Neuronal stem cell (in vitro differentiated cells): ENCODE measurements at regions not wholly inside any gene's neighbourhood (a gene's known extent, or its start where the extent isn't known, plus 50 kb on each side); places are given as distances from the start of the nearest gene placed in this dataset.
"Not testable (repeated sequence)": the region's sequence is repeated elsewhere in the genome, so short reads cannot be mapped to it uniquely, and the experiment has no call there.

ENCODE experiments used
- DNase-seq: peaks from one replicate; pipeline ENCODE4 v3.0.0-alpha.2; 2013; ENCODE audit warnings: low spot score
- H2AFZ ChIP-seq: one replicate; pipeline ENCODE4 v1.6.1; 2013; ENCODE audit warnings: mild to moderate bottlenecking, low read length, inconsistent platforms
- H2AK5ac ChIP-seq: 2 replicates; pipeline ENCODE4 v1.6.1; 2013; ENCODE audit warnings: low read depth, mild to moderate bottlenecking, inconsistent platforms, low read length, moderate library complexity, mixed read lengths
- H2BK120ac ChIP-seq: 2 replicates; pipeline ENCODE4 v1.6.1; 2013; ENCODE audit warnings: low read depth, mild to moderate bottlenecking, inconsistent platforms, low read length, moderate library complexity, mixed read lengths
- H2BK12ac ChIP-seq: one replicate; pipeline ENCODE4 v1.6.1; 2013; ENCODE audit warnings: low read length, inconsistent platforms
- H2BK15ac ChIP-seq: 2 replicates; pipeline ENCODE4 v1.6.1; 2013; ENCODE audit warnings: mild to moderate bottlenecking, low read length, inconsistent platforms, mixed read lengths
- H2BK5ac ChIP-seq: one replicate; pipeline ENCODE4 v1.6.1; 2013; ENCODE audit warnings: inconsistent platforms, mild to moderate bottlenecking, low read length, moderate library complexity
- H3K14ac ChIP-seq: one replicate; pipeline ENCODE4 v1.6.1; 2013; ENCODE audit warnings: low read length, inconsistent platforms
- H3K18ac ChIP-seq: 2 replicates; pipeline ENCODE4 v1.6.1; 2013; ENCODE audit warnings: low read length, inconsistent platforms
- H3K23ac ChIP-seq: 2 replicates; pipeline ENCODE4 v1.6.1; 2013; ENCODE audit warnings: low read depth, mild to moderate bottlenecking, mixed read lengths, low read length, inconsistent platforms; ENCODE audit not compliant: poor library complexity
- H3K27ac ChIP-seq: replicated peaks from 3 replicates; pipeline ENCODE4 v1.5.1; 2013; ENCODE audit warnings: low read length, inconsistent platforms
- H3K27me3 ChIP-seq, 3 experiments: 2 replicates each; pipeline ENCODE4 v1.6.1; 2013; ENCODE audit warnings: low read length in 3 of 3, mild to moderate bottlenecking in 2 of 3, inconsistent platforms in 1 of 3, low read depth in 1 of 3, mixed read lengths in 1 of 3, moderate library complexity in 1 of 3; ENCODE audit not compliant: control insufficient read depth in 3 of 3, insufficient read depth in 3 of 3
- H3K36me3 ChIP-seq, 2 donors: replicated peaks in 1 of 2; 2 replicates each; pipeline ENCODE4 v1.6.1; 2013; ENCODE audit warnings: low read length in 2 of 2; ENCODE audit not compliant: control insufficient read depth in 2 of 2, insufficient read depth in 2 of 2
- H3K4ac ChIP-seq: 2 replicates; pipeline ENCODE4 v1.6.1; 2013; ENCODE audit warnings: inconsistent platforms, mild to moderate bottlenecking, low read length, moderate library complexity
- H3K4me1 ChIP-seq, 2 donors: 1 replicate in 1 of 2; 2 replicates in 1 of 2; pipeline ENCODE4 v1.6.1; 2013; ENCODE audit warnings: low read length in 2 of 2, low read depth in 1 of 2; ENCODE audit not compliant: control insufficient read depth in 2 of 2, insufficient read depth in 1 of 2
- H3K4me2 ChIP-seq: one replicate; pipeline ENCODE4 v1.6.1; 2013; ENCODE audit warnings: mild to moderate bottlenecking, low read length, inconsistent platforms; ENCODE audit not compliant: insufficient read depth, poor library complexity, severe bottlenecking
- H3K4me3 ChIP-seq, 2 donors: 2 replicates each; pipeline ENCODE4 v1.5.1; 2013; ENCODE audit warnings: low read length in 2 of 2, mild to moderate bottlenecking in 2 of 2, inconsistent platforms in 1 of 2, moderate library complexity in 1 of 2
- H3K79me1 ChIP-seq: one replicate; pipeline ENCODE4 v1.6.1; 2013; ENCODE audit warnings: low read depth, mild to moderate bottlenecking, inconsistent platforms, low read length, moderate library complexity
- H3K9ac ChIP-seq: one replicate; pipeline ENCODE4 v1.6.1; 2013; ENCODE audit warnings: mild to moderate bottlenecking, low read depth, low read length, inconsistent platforms; ENCODE audit not compliant: poor library complexity
- H3K9me3 ChIP-seq, 2 donors: replicated peaks in 1 of 2; 2 replicates each; pipeline versions ENCODE3 to v1.6.1; 2013; ENCODE audit warnings: low read length in 2 of 2, mild to moderate bottlenecking in 2 of 2, inconsistent platforms in 1 of 2, low read depth in 1 of 2, mixed read lengths in 1 of 2, moderate library complexity in 1 of 2; ENCODE audit not compliant: control insufficient read depth in 2 of 2, insufficient read depth in 1 of 2
- H4K8ac ChIP-seq: one replicate; pipeline ENCODE4 v1.6.1; 2013; ENCODE audit warnings: low read depth, mild to moderate bottlenecking, inconsistent platforms, low read length, moderate library complexity
- H4K91ac ChIP-seq: one replicate; pipeline ENCODE4 v1.6.1; 2013; ENCODE audit warnings: low read length, low read depth, mild to moderate bottlenecking, inconsistent platforms; ENCODE audit not compliant: poor library complexity
- whole genome bisulfite sequencing, 2 donors: extraction: QIAGEN DNeasy Blood & Tissue Kit; methylation state at CpG; one replicate each; pipeline ENCODE4 v1.1.7; 2013; ENCODE audit warnings: missing lambda C conversion rate in 2 of 2, mixed read lengths in 1 of 2; ENCODE audit not compliant: insufficient read length in 2 of 2, insufficient replicate concordance in 1 of 2; ENCODE audit errors: extremely low coverage in 2 of 2; 5-methylcytosine and 5-hydroxymethylcytosine counted together

DNA sequence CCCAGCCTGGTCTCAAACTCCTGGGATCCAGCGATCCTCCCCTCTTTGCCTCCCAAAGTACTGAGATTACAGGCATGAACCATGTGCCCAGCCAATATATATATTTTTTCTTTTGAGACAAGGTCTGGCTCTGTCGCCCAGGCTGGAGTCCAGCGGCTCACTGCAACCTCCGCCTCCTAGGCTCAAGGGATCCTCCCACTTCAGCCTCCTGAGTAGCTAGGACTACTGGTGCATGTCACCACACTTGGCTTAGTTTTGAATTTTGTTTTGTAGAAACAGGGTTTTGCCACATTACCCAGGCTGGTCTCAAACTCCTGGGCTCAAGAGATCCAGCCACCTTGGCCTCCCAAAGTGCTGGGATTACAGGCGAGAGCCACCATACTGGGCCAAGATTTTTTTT, 78.5 kb upstream of the ACBD5 start:
- no CpG with 5 or more reads among the region's 5 CpGs for WGBS, 2 donors
- not testable (repeated sequence) for H2AFZ ChIP-seq

DNA sequence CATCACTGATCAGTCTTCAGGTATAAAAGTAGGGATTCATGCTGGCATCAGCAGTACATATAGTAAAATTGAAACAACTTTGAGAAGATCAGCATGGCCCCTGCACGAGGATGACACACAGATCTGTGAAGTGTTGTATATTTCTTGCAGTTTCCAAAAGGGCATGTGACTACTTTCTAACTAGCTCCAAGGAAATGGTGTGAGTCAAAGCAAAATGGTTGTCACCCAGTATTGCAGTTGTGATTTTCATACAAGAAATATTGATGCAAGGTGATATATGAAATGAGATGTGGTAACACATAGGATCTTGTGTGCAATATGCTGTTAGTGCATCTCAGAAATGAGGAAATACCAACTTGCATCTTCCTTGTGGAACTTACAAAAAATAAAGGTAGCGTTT, 74.5 kb upstream of the ACBD5 start:
- not testable (repeated sequence) for H3K23ac ChIP-seq, H2BK12ac ChIP-seq, H4K8ac ChIP-seq, H2AFZ ChIP-seq, H3K27me3 ChIP-seq, H3K9me3 ChIP-seq, H3K4me1 ChIP-seq, H3K14ac ChIP-seq, H3K4me2 ChIP-seq, H3K4ac ChIP-seq, H2BK120ac ChIP-seq, H3K4me3 ChIP-seq, DNase-seq, H2AK5ac ChIP-seq, H3K79me1 ChIP-seq, H4K91ac ChIP-seq, H3K27ac ChIP-seq, H2BK15ac ChIP-seq, H2BK5ac ChIP-seq, H3K36me3 ChIP-seq, H3K18ac ChIP-seq, H3K9ac ChIP-seq
- no CpG with 5 or more reads among the region's 2 CpGs for WGBS, 2 donors

More for the DNA sequence above, 78.5 kb upstream of the ACBD5 start:
- not testable (repeated sequence) for H3K14ac ChIP-seq, H2BK12ac ChIP-seq, H3K27me3 ChIP-seq, H4K91ac ChIP-seq, H3K9ac ChIP-seq, H3K79me1 ChIP-seq, H3K4me1 ChIP-seq, H3K36me3 ChIP-seq, H2BK5ac ChIP-seq, H3K4me2 ChIP-seq, H3K4ac ChIP-seq, H2BK120ac ChIP-seq, H3K18ac ChIP-seq, H2BK15ac ChIP-seq, H3K4me3 ChIP-seq, H2AK5ac ChIP-seq, H4K8ac ChIP-seq, H3K23ac ChIP-seq, DNase-seq, H3K27ac ChIP-seq, H3K9me3 ChIP-seq

DNA sequence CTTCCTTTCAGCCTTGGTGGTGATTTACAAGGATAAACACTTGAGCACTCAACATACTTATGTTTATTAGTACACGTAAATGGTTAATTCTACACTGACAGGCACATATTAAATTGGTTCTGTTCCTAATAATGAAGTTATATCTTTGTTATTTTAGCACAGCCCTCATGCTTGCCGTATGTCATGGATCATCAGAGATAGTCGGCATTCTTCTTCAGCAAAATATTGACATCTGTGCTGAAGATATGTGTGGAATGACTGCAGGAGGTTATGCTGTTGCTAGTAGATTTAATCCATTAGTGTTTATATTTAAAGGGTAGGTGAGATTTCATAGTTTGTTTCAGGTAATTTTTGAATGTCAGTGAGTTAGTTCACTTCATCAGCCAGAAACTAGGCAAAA, 73.0 kb upstream of the ACBD5 start:
- not testable (repeated sequence) for H2AK5ac ChIP-seq, H3K79me1 ChIP-seq, H2BK120ac ChIP-seq, H3K27ac ChIP-seq, H3K9ac ChIP-seq, H3K4me3 ChIP-seq, H3K18ac ChIP-seq, H4K8ac ChIP-seq, H3K14ac ChIP-seq, H3K36me3 ChIP-seq, H3K27me3 ChIP-seq, H4K91ac ChIP-seq, H3K23ac ChIP-seq, H3K4me1 ChIP-seq, H2BK5ac ChIP-seq, H3K4ac ChIP-seq, H3K4me2 ChIP-seq, H2BK12ac ChIP-seq, DNase-seq, H2BK15ac ChIP-seq, H2AFZ ChIP-seq, H3K9me3 ChIP-seq
- no CpG with 5 or more reads among the region's 3 CpGs for WGBS, 2 donors

DNA sequence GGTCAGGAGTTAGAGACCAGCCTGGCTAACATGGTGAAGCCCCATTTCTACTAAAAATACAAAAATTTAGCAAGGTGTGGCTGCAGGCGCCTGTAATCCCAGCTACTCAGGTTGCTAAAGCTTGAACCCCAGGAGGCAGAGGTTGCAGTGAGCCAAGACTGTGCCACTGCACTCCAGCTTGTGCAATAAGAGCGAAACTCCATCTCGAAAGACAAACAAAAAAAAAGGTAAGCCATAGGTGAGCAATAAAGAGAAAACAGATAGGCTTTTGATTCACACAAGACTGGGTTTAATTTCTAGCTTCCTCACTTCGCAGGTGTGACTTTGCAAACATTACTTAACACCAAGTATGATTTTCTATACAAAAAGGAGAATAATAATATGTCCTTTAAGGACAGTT, 72.3 kb upstream of the ACBD5 start:
- Histone ChIP-seq H3K4ac (no peak overlapping the region), H3K79me1 (no peaks in the 10 kb centered on the region)
- WGBS, 2 donors = no CpG with 5 or more reads among the region's 4 CpGs

More for the DNA sequence above, 72.3 kb upstream of the ACBD5 start:
- no peak overlapping the region for H2AFZ ChIP-seq
- H4K91ac ChIP-seq = no peak overlapping the region
- H2BK5ac ChIP-seq = no peak overlapping the region
- H2AK5ac ChIP-seq = no peak overlapping the region
- no peak overlapping the region for H2BK15ac ChIP-seq
- H3K18ac ChIP-seq = no peak overlapping the region
- H3K9ac ChIP-seq = no peak overlapping the region
- no peaks in the 10 kb centered on the region for H3K36me3 ChIP-seq
- no peak overlapping the region for H2BK12ac ChIP-seq
- H4K8ac ChIP-seq = no peak overlapping the region
- H3K23ac ChIP-seq = no peak overlapping the region
- no peak for DNase-seq
- H3K27me3 ChIP-seq = no peaks in the 10 kb centered on the region
- H3K4me2 ChIP-seq = no peak overlapping the region
- no peak overlapping the region for H3K4me3 ChIP-seq
- H3K14ac ChIP-seq = no peak overlapping the region
- H2BK120ac ChIP-seq = no peak overlapping the region
- no peaks in the 10 kb centered on the region for H3K4me1 ChIP-seq
- H3K9me3 ChIP-seq = no peaks in the 10 kb centered on the region
- no peak overlapping the region for H3K27ac ChIP-seq
